GM12878 (cell line): ENCODE measurements at regions not wholly inside any gene's neighbourhood (a gene's known extent, or its start where the extent isn't known, plus 50 kb on each side); places are given as distances from the start of the nearest gene placed in this dataset.
A peak's percentile ranks its signal among the peaks of the same experiment; 100 is the strongest.

Experiments
- CHD4 ChIP-seq: fragments of 200-600 bp; sonication (generic); IDR thresholded peaks from 2 replicates; pipeline ENCODE4 v1.6.1; 2016; ENCODE audit warnings: mild to moderate bottlenecking
- E2F8 ChIP-seq: fragments of 450-650 bp; IDR thresholded peaks from 2 replicates; pipeline ENCODE4 v1.6.1; 2018; ENCODE audit warnings: mild to moderate bottlenecking, low read depth, moderate library complexity; ENCODE audit not compliant: partially characterized antibody
- EGR1 ChIP-seq, 2 experiments: IDR thresholded peaks; 1 replicate in 1 of 2; 2 replicates in 1 of 2; pipeline ENCODE4 v1.6.1; 2011 to 2012; ENCODE audit warnings: low read depth in 2 of 2, low read length in 2 of 2, borderline replicate concordance in 1 of 2, mild to moderate bottlenecking in 1 of 2, moderate library complexity in 1 of 2
- EZH2 ChIP-seq: IDR thresholded peaks from 2 replicates; pipeline ENCODE4 v1.6.1; 2012; ENCODE audit warnings: low read depth, mild to moderate bottlenecking, control low read depth, inconsistent platforms, low read length, borderline replicate concordance; ENCODE audit not compliant: control insufficient read depth
- POLR2A ChIP-seq: IDR thresholded peaks from 2 replicates; pipeline ENCODE4 v1.6.1; 2011; ENCODE audit warnings: low read depth, mild to moderate bottlenecking, low read length
- POLR2AphosphoS5 ChIP-seq: IDR thresholded peaks from 2 replicates; pipeline ENCODE4 v1.6.1; 2011; ENCODE audit warnings: mild to moderate bottlenecking, low read length, inconsistent platforms
- RAD51 ChIP-seq: fragments of 450-650 bp; IDR thresholded peaks from 2 replicates; pipeline ENCODE4 v1.6.1; 2016; ENCODE audit warnings: moderate library complexity, mild to moderate bottlenecking, inconsistent platforms
- RELA ChIP-seq: fragments of 450-650 bp; IDR thresholded peaks from 2 replicates; pipeline ENCODE4 v1.8.0; 2014; ENCODE audit warnings: borderline replicate concordance; ENCODE audit not compliant: partially characterized antibody
- TF ChIP-seq, protein P1 (sequence below): IDR thresholded peaks from 2 replicates; pipeline ENCODE4 v1.6.1; 2011; ENCODE audit warnings: low read depth, mild to moderate bottlenecking, low read length, moderate library complexity, borderline replicate concordance; ENCODE audit errors: extremely low read depth
- TF ChIP-seq, protein P2 (sequence below), 3 experiments: IDR thresholded peaks in 2 of 3; conservative IDR thresholded peaks in 1 of 3; 2 replicates each; pipeline ENCODE4 v1.5.1; 2011; ENCODE audit warnings: low read depth in 3 of 3, low read length in 3 of 3, mild to moderate bottlenecking in 3 of 3, control low read depth in 2 of 3, moderate library complexity in 2 of 3, inconsistent platforms in 1 of 3, mixed read lengths in 1 of 3; ENCODE audit not compliant: control insufficient read depth in 2 of 3, insufficient read depth in 1 of 3; ENCODE audit errors: extremely low read depth in 1 of 3

DNA sequence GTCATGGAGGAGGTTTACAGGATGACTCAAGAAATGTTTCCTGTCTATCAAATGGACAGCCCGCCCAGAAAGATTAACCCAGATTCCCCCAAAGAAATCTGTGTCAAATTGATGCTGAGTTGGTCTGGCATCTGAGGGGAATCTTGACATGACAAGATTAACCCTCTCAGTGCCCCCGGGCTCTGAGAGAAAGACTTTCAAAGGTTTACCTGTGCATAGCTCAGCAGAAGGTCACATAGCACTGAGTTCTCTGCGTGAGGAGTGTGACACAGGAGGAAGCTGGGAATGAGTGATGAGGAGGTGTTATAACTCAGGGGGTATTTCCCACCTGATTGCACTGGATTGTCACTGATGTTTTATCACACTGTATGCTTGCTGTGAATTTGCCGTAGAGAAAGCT, 601.2 kb downstream of the DHX35 start:
- TF ChIP-seq RELA (peak; percentile 84), CHD4 (no peak), POLR2AphosphoS5 (no peak), RAD51 (no peak), POLR2A (no peak), E2F8 (no peak), EZH2 (no peak), EGR1 (IDR thresholded peaks at IDR 0.05; ENCODE audit: borderline replicate concordance in 1 of 2, low read depth in 2 of 2, low read length in 2 of 2) (no peak)
- TF ChIP-seq, protein P1, sequence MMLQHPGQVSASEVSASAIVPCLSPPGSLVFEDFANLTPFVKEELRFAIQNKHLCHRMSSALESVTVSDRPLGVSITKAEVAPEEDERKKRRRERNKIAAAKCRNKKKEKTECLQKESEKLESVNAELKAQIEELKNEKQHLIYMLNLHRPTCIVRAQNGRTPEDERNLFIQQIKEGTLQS, result no peak
- TF ChIP-seq, protein P2, sequence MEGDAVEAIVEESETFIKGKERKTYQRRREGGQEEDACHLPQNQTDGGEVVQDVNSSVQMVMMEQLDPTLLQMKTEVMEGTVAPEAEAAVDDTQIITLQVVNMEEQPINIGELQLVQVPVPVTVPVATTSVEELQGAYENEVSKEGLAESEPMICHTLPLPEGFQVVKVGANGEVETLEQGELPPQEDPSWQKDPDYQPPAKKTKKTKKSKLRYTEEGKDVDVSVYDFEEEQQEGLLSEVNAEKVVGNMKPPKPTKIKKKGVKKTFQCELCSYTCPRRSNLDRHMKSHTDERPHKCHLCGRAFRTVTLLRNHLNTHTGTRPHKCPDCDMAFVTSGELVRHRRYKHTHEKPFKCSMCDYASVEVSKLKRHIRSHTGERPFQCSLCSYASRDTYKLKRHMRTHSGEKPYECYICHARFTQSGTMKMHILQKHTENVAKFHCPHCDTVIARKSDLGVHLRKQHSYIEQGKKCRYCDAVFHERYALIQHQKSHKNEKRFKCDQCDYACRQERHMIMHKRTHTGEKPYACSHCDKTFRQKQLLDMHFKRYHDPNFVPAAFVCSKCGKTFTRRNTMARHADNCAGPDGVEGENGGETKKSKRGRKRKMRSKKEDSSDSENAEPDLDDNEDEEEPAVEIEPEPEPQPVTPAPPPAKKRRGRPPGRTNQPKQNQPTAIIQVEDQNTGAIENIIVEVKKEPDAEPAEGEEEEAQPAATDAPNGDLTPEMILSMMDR (IDR thresholded peaks at IDR 0.05 in 2 of 3, conservative IDR thresholded peaks at IDR 0.05 in 1 of 3; ENCODE audit: control insufficient read depth in 2 of 3, extremely low read depth in 1 of 3, insufficient read depth in 1 of 3, low read depth in 3 of 3, low read length in 3 of 3), result no peak
